GM23338 (cell line): ENCODE measurements at regions not wholly inside any gene's neighbourhood (a gene's known extent, or its start where the extent isn't known, plus 50 kb on each side); places are given as distances from the start of the nearest gene placed in this dataset.

ENCODE experiments used
- ATAC-seq: fragments of 200-7000 bp; cut with Tn5 transposase; 3 replicates; pipeline ENCODE4 v1.9.1; 2020
- DNase-seq: peaks from one replicate; pipeline ENCODE4 v3.0.0-alpha.2; 2015; ENCODE audit warnings: low spot score
- H2AFZ ChIP-seq: fragments of 200-600 bp; sonication (generic); 2 replicates; pipeline ENCODE4 v1.8.0; 2016; ENCODE audit warnings: antibody characterized with exemption, mild to moderate bottlenecking, moderate library complexity
- H3F3A ChIP-seq: fragments of 200-600 bp; sonication (generic); replicated peaks from 2 replicates; pipeline ENCODE4 v1.8.0; 2017; ENCODE audit warnings: antibody characterized with exemption, mixed run types, low read depth
- H3K27ac ChIP-seq: fragments of 200-600 bp; sonication (generic); 2 replicates; pipeline ENCODE4 v1.6.1; 2016; ENCODE audit warnings: low read depth
- H3K27me3 ChIP-seq: fragments of 200-600 bp; sonication (generic); 2 replicates; pipeline ENCODE4 v1.8.0; 2016; ENCODE audit warnings: mild to moderate bottlenecking, mixed run types, moderate library complexity; ENCODE audit not compliant: insufficient read depth
- H3K36me3 ChIP-seq: fragments of 200-600 bp; sonication (generic); 2 replicates; pipeline ENCODE4 v1.8.0; 2016; ENCODE audit warnings: mild to moderate bottlenecking; ENCODE audit not compliant: insufficient read depth
- H3K4me1 ChIP-seq: fragments of 200-600 bp; sonication (generic); 2 replicates; pipeline ENCODE4 v1.8.0; 2016; ENCODE audit warnings: mild to moderate bottlenecking, moderate library complexity; ENCODE audit not compliant: insufficient read depth
- H3K4me2 ChIP-seq: fragments of 200-600 bp; sonication (generic); 2 replicates; pipeline ENCODE4 v1.7.1; 2017; ENCODE audit warnings: mixed run types
- H3K4me3 ChIP-seq: fragments of 200-600 bp; sonication (generic); 2 replicates; pipeline ENCODE4 v1.6.1; 2016; ENCODE audit warnings: mixed run types
- H3K79me2 ChIP-seq: fragments of 200-600 bp; sonication (generic); replicated peaks from 2 replicates; pipeline ENCODE4 v1.8.0; 2017; ENCODE audit warnings: mild to moderate bottlenecking; ENCODE audit not compliant: insufficient read depth
- H3K9me2 ChIP-seq: fragments of 200-600 bp; sonication (generic); 2 replicates; pipeline ENCODE4 v1.8.0; 2017; ENCODE audit not compliant: insufficient read depth
- H4K20me1 ChIP-seq: fragments of 200-600 bp; sonication (generic); replicated peaks from 2 replicates; pipeline ENCODE4 v1.8.0; 2017; ENCODE audit warnings: mild to moderate bottlenecking; ENCODE audit not compliant: insufficient read depth
- H3K27ac Mint-ChIP-seq: 2 replicates; pipeline ENCODE4 v1.8.0; 2020; ENCODE audit warnings: inconsistent platforms, mild to moderate bottlenecking, moderate library complexity, mixed read lengths
- H3K27me3 Mint-ChIP-seq: 3 replicates; pipeline ENCODE4 v1.8.0; 2022; ENCODE audit warnings: low read depth, mild to moderate bottlenecking, moderate library complexity, mixed read lengths, inconsistent platforms; ENCODE audit not compliant: insufficient read depth, poor library complexity
- H3K36me3 Mint-ChIP-seq: 3 replicates; pipeline ENCODE4 v1.8.0; 2021; ENCODE audit warnings: low read depth, mild to moderate bottlenecking, inconsistent platforms, moderate library complexity, mixed read lengths
- H3K4me1 Mint-ChIP-seq: 3 replicates; pipeline ENCODE4 v1.8.0; 2020; ENCODE audit warnings: mild to moderate bottlenecking, inconsistent platforms, mixed read lengths
- H3K4me3 Mint-ChIP-seq: 3 replicates; pipeline ENCODE4 v1.8.0; 2021; ENCODE audit warnings: moderate library complexity, mild to moderate bottlenecking, inconsistent platforms, mixed read lengths
- H3K9me3 Mint-ChIP-seq: 3 replicates; pipeline ENCODE4 v1.8.0; 2020; ENCODE audit warnings: moderate library complexity, mild to moderate bottlenecking, inconsistent platforms, mixed read lengths
- CREB1 ChIP-seq: fragments of 250-450 bp; sonication (Bioruptor Pico); IDR thresholded peaks from 2 replicates; pipeline ENCODE4 v1.5.0; 2020; ENCODE audit warnings: low read depth, mild to moderate bottlenecking, moderate library complexity
- EZH2 ChIP-seq: fragments of 200-600 bp; sonication (generic); IDR thresholded peaks from one replicate; pipeline ENCODE4 v1.8.0; 2017; ENCODE audit warnings: antibody characterized with exemption, mild to moderate bottlenecking, low read depth; ENCODE audit not compliant: unreplicated experiment
- JUNB ChIP-seq: IDR thresholded peaks from one replicate; pipeline ENCODE4 v1.6.1; 2016; ENCODE audit warnings: antibody characterized with exemption; ENCODE audit not compliant: unreplicated experiment
- POLR2AphosphoS5 ChIP-seq: IDR thresholded peaks from 2 replicates; pipeline ENCODE4 v1.6.1; 2016; ENCODE audit warnings: antibody characterized with exemption, low read depth
- REST ChIP-seq: IDR thresholded peaks from one replicate; pipeline ENCODE4 v1.6.1; 2018; ENCODE audit warnings: antibody characterized with exemption; ENCODE audit not compliant: unreplicated experiment
- STAT1 ChIP-seq: IDR thresholded peaks from one replicate; pipeline ENCODE4 v1.6.1; 2016; ENCODE audit warnings: antibody characterized with exemption; ENCODE audit not compliant: unreplicated experiment
- ZNF114 ChIP-seq: fragments of 250-450 bp; sonication (Bioruptor Pico); IDR thresholded peaks from 2 replicates; pipeline ENCODE4 v1.5.0; 2020; ENCODE audit warnings: mild to moderate bottlenecking, moderate library complexity
- ZNF462 ChIP-seq: fragments of 250-450 bp; sonication (Bioruptor Pico); IDR thresholded peaks from 2 replicates; pipeline ENCODE4 v1.5.0; 2020; ENCODE audit warnings: mild to moderate bottlenecking, moderate library complexity

GRCh38 chr5:119840175-119840574 lies 210.8 kb downstream of the FAM170A start:
- Histone ChIP-seq H3F3A (no peaks in the 10 kb centered on the region), H4K20me1 (no peaks in the 10 kb centered on the region), H3K4me2 (no peak overlapping the region), H3K79me2 (no peaks in the 10 kb centered on the region), H3K27me3 (no peaks in the 10 kb centered on the region), H3K36me3 (no peaks in the 10 kb centered on the region), H3K4me3 (no peak overlapping the region), H2AFZ (0 out of 2 replicates have a peak overlapping the region, but pooled peaks have one; percentile 32), H3K9me2 (no peaks in the 10 kb centered on the region), H3K27ac (no peak overlapping the region), H3K4me1 (no peaks in the 10 kb centered on the region)
- H3K36me3 Mint-ChIP-seq = no peaks in the 10 kb centered on the region
- H3K4me1 Mint-ChIP-seq = no peaks in the 10 kb centered on the region
- ATAC-seq (no peak), DNase-seq (no peak)
- no peaks in the 10 kb centered on the region for H3K9me3 Mint-ChIP-seq
- H3K27ac Mint-ChIP-seq = no peak overlapping the region
- H3K4me3 Mint-ChIP-seq = no peak overlapping the region
- no peaks in the 10 kb centered on the region for H3K27me3 Mint-ChIP-seq
- TF ChIP-seq EZH2 (no peak), ZNF114 (CRISPR knock-in tag) (no peak), JUNB (no peak), REST (no peak), CREB1 (CRISPR knock-in tag) (no peak)

GRCh38 chr5:119852140-119852539 lies 222.8 kb downstream of the FAM170A start:
- H3K4me3 Mint-ChIP-seq = no peak overlapping the region
- DNase-seq (no peak), ATAC-seq (no peak)
- no peaks in the 10 kb centered on the region for H3K9me3 Mint-ChIP-seq
- Histone ChIP-seq H4K20me1 (no peaks in the 10 kb centered on the region), H2AFZ (no peak overlapping the region), H3F3A (no peaks in the 10 kb centered on the region), H3K27me3 (no peaks in the 10 kb centered on the region), H3K4me2 (no peak overlapping the region), H3K4me1 (no peaks in the 10 kb centered on the region), H3K4me3 (no peak overlapping the region), H3K9me2 (no peaks in the 10 kb centered on the region), H3K36me3 (no peaks in the 10 kb centered on the region), H3K27ac (no peak overlapping the region), H3K79me2 (no peaks in the 10 kb centered on the region)
- no peak overlapping the region for H3K27ac Mint-ChIP-seq
- no peak for TF ChIP-seq EZH2
- H3K36me3 Mint-ChIP-seq = no peaks in the 10 kb centered on the region
- H3K4me1 Mint-ChIP-seq = no peaks in the 10 kb centered on the region
- no peaks in the 10 kb centered on the region for H3K27me3 Mint-ChIP-seq

- H3K36me3 Mint-ChIP-seq = no peaks in the 10 kb centered on the region
- DNase-seq = no peak
- TF ChIP-seq JUNB (no peak), STAT1 (no peak), ZNF462 (CRISPR knock-in tag) (no peak), ZNF114 (CRISPR knock-in tag) (no peak), POLR2AphosphoS5 (no peak)
Measured at GRCh38 chr5:119860463-119860862, 231.1 kb downstream of the FAM170A start.

More at GRCh38 chr5:119860463-119860862, 231.1 kb downstream of the FAM170A start:
- no peak overlapping the region for H2AFZ ChIP-seq
- H3K27ac Mint-ChIP-seq = peak overlapping the region; percentile 7
- no peaks in the 10 kb centered on the region for H3K79me2 ChIP-seq
- ATAC-seq = no peak
- H3K4me1 Mint-ChIP-seq = peaks cover 6% of the 10 kb centered on the region
- H3K36me3 ChIP-seq = no peaks in the 10 kb centered on the region
- H3K4me3 ChIP-seq = no peak overlapping the region
- H3K4me3 Mint-ChIP-seq = no peak overlapping the region
- H3K27ac ChIP-seq = no peak overlapping the region
- no peaks in the 10 kb centered on the region for H4K20me1 ChIP-seq
- H3K4me1 ChIP-seq = peaks cover 13% of the 10 kb centered on the region; the same call in 1 of the 2 replicates
- peaks cover 3% of the 10 kb centered on the region; the same call in 1 of the 3 replicates for H3K9me3 Mint-ChIP-seq
- H3K4me2 ChIP-seq = no peak overlapping the region
- H3F3A ChIP-seq = no peaks in the 10 kb centered on the region
- no peaks in the 10 kb centered on the region for H3K27me3 ChIP-seq
- 0 out of 2 replicates have a peak, but pooled peaks cover 3% of the 10 kb centered on the region for H3K9me2 ChIP-seq
- no peaks in the 10 kb centered on the region for H3K27me3 Mint-ChIP-seq
